AG10803 (cell line): ENCODE measurements at regions not wholly inside any gene's neighbourhood (a gene's known extent, or its start where the extent isn't known, plus 50 kb on each side); places are given as distances from the start of the nearest gene placed in this dataset.

Source experiments
- DNase-seq: peaks from one replicate; pipeline ENCODE4 v3.0.0; 2010; ENCODE audit warnings: low read depth
- H3K4me3 ChIP-seq: 2 replicates; pipeline ENCODE4 v1.5.1; 2011; ENCODE audit warnings: mild to moderate bottlenecking, low read length, control low read depth
- CTCF ChIP-seq: conservative IDR thresholded peaks from 2 replicates; pipeline ENCODE4 v1.5.1; 2011; ENCODE audit warnings: mild to moderate bottlenecking, low read length, control low read depth, inconsistent platforms

GRCh38 chr7:115123441-115123840, 201.5 kb downstream of the MDFIC start:
- no peak overlapping the region for H3K4me3 ChIP-seq
- DNase-seq, result no peak
- TF ChIP-seq CTCF, result no peak

- H3K4me3 ChIP-seq, result no peak overlapping the region
- no peak for TF ChIP-seq CTCF
- no peak for DNase-seq
Measured at GRCh38 chr7:115122388-115122787, 200.5 kb downstream of the MDFIC start.

GRCh38 chr7:115117748-115118147, 195.9 kb downstream of the MDFIC start:
- no peak for DNase-seq
- no peak for TF ChIP-seq CTCF
- no peak overlapping the region for H3K4me3 ChIP-seq

- TF ChIP-seq CTCF, result no peak
Measured at GRCh38 chr7:115116773-115117715, 195.2 kb downstream of the MDFIC start.

GRCh38 chr7:115113776-115114175, 191.9 kb downstream of the MDFIC start:
- DNase-seq, result no peak
- no peak overlapping the region for H3K4me3 ChIP-seq
- no peak for TF ChIP-seq CTCF

More at GRCh38 chr7:115116773-115117715, 195.2 kb downstream of the MDFIC start:
- no peak for DNase-seq
- no peak overlapping the region for H3K4me3 ChIP-seq

DNA sequence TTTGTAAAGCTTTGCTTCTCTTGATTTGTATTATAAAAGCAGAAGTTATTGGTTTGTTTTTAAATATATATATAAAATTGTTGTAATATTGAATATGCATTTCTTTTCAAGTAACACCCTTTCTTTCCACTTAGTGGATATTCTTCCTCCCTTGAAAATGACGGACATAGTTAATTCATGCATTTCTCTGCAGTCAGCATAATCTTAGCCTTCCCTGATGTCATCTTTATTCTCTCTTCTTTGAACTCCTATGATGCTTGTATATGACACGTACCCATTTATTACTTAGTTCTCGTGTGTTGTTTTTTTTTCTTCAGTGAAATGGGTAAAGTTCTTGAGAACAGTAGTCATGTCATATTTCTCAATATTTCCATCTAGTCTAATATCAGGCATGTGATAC, 191.2 kb downstream of the MDFIC start:
- TF ChIP-seq CTCF, result no peak
- no peak for DNase-seq
- no peak overlapping the region for H3K4me3 ChIP-seq

DNA sequence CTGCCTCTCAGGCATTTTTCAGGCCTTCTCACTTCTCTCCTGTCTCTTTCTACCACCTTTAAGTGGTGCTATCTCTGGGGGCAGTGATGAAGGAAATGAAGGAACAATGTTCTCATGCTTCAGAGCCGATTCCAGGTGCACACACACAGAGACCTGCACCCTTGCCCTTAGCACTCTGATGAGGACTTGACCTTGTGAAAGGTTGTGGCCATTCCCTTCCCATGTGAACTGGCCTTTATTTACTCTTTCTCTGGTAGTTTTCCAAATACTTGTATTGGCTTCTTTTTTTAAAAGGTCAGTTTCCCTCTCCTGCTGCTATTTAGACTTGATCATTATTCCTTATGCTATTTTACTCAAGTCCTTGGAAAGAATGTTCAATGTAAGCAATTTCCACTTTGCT, 188.6 kb downstream of the MDFIC start:
- no peak overlapping the region for H3K4me3 ChIP-seq
- no peak for TF ChIP-seq CTCF
- no peak for DNase-seq
